Choroid plexus epithelial cell (primary cell): ENCODE measurements at regions not wholly inside any gene's neighbourhood (a gene's known extent, or its start where the extent isn't known, plus 50 kb on each side); places are given as distances from the start of the nearest gene placed in this dataset.

Source experiments
- DNase-seq: peaks from one replicate; pipeline ENCODE4 v3.0.0-alpha.2; 2010; ENCODE audit warnings: low read depth
- H3K4me3 ChIP-seq: 2 replicates; pipeline ENCODE4 v1.5.1; 2011; ENCODE audit warnings: low read depth, mild to moderate bottlenecking, control low read depth, low read length, moderate library complexity
- TF ChIP-seq, protein P1 (sequence below): conservative IDR thresholded peaks from 2 replicates; pipeline ENCODE4 v1.5.1; 2011; ENCODE audit warnings: low read depth, mild to moderate bottlenecking, control low read depth, inconsistent platforms, low read length, moderate library complexity

GRCh38 chrX:7985568-7985967, 58.4 kb upstream of the PNPLA4 start:
- TF ChIP-seq, protein P1, sequence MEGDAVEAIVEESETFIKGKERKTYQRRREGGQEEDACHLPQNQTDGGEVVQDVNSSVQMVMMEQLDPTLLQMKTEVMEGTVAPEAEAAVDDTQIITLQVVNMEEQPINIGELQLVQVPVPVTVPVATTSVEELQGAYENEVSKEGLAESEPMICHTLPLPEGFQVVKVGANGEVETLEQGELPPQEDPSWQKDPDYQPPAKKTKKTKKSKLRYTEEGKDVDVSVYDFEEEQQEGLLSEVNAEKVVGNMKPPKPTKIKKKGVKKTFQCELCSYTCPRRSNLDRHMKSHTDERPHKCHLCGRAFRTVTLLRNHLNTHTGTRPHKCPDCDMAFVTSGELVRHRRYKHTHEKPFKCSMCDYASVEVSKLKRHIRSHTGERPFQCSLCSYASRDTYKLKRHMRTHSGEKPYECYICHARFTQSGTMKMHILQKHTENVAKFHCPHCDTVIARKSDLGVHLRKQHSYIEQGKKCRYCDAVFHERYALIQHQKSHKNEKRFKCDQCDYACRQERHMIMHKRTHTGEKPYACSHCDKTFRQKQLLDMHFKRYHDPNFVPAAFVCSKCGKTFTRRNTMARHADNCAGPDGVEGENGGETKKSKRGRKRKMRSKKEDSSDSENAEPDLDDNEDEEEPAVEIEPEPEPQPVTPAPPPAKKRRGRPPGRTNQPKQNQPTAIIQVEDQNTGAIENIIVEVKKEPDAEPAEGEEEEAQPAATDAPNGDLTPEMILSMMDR, result no peak
- DNase-seq, result no peak
- H3K4me3 ChIP-seq, result no peak overlapping the region

- no peak for DNase-seq
- no peak overlapping the region for H3K4me3 ChIP-seq
- TF ChIP-seq, protein P1, result no peak
These were observed 56.4 kb upstream of the PNPLA4 start for GRCh38 chrX:7983581-7983980.
